ENCODE measurements at regions not wholly inside any gene's neighbourhood (a gene's known extent, or its start where the extent isn't known, plus 50 kb on each side); places are given as distances from the start of the nearest gene placed in this dataset.
"Not testable (repeated sequence)": the region's sequence is repeated elsewhere in the genome, so short reads cannot be mapped to it uniquely, and the experiment has no call there.

GRCh38 chr7:32777041-32777666 lies 114.4 kb downstream of the KBTBD2 start:
- not testable (repeated sequence) for H3K36me3 Mint-ChIP-seq; DNase-seq; ATAC-seq; H3K4me1 Mint-ChIP-seq; H3K27ac Mint-ChIP-seq; H3K4me3 Mint-ChIP-seq; H3K9me3 Mint-ChIP-seq (ENCODE audit: low read depth)
- CTCF ChIA-PET: interaction anchor here (0.7 kb wide), 1 partner anchor 647 kb away, joined by 3 read pairs; no protein-coding TSS in a partner anchor
- peaks cover 19% of the 10 kb centered on the region for H3K27me3 Mint-ChIP-seq

- H3K4me1 Mint-ChIP-seq; H3K9me3 Mint-ChIP-seq (ENCODE audit: low read depth); ATAC-seq; H3K4me3 Mint-ChIP-seq; DNase-seq; H3K36me3 Mint-ChIP-seq; CTCF ChIA-PET; H3K27ac Mint-ChIP-seq: not testable (repeated sequence)
- H3K27me3 Mint-ChIP-seq: peaks cover 21% of the 10 kb centered on the region
Measured at GRCh38 chr7:32776318-32776717, 115.2 kb downstream of the KBTBD2 start.

- H3K27ac Mint-ChIP-seq; H3K9me3 Mint-ChIP-seq (ENCODE audit: low read depth); CTCF ChIA-PET; ATAC-seq; DNase-seq; H3K36me3 Mint-ChIP-seq; H3K4me3 Mint-ChIP-seq; H3K4me1 Mint-ChIP-seq: not testable (repeated sequence)
- H3K27me3 Mint-ChIP-seq: peaks cover 21% of the 10 kb centered on the region
Measured at GRCh38 chr7:32775809-32776208, 115.8 kb downstream of the KBTBD2 start.

GRCh38 chr7:32774541-32774951 lies 117.0 kb downstream of the KBTBD2 start:
- H3K9me3 Mint-ChIP-seq (ENCODE audit: low read depth): no peaks in the 10 kb centered on the region
- CTCF ChIA-PET: no interaction called here
- H3K27me3 Mint-ChIP-seq: peaks cover 21% of the 10 kb centered on the region
- no peaks in the 10 kb centered on the region for H3K4me1 Mint-ChIP-seq
- DNase-seq (no peak), ATAC-seq (no peak)
- H3K36me3 Mint-ChIP-seq: no peaks in the 10 kb centered on the region
- H3K4me3 Mint-ChIP-seq: no peak overlapping the region
- no peak overlapping the region for H3K27ac Mint-ChIP-seq

- DNase-seq; CTCF ChIA-PET; H3K36me3 Mint-ChIP-seq; H3K4me3 Mint-ChIP-seq; H3K9me3 Mint-ChIP-seq (ENCODE audit: low read depth); H3K27ac Mint-ChIP-seq; H3K4me1 Mint-ChIP-seq; ATAC-seq: not testable (repeated sequence)
- H3K27me3 Mint-ChIP-seq: peaks cover 43% of the 10 kb centered on the region
Measured at GRCh38 chr7:32768866-32769510, 122.6 kb downstream of the KBTBD2 start.

- ATAC-seq; CTCF ChIA-PET; H3K36me3 Mint-ChIP-seq; DNase-seq; H3K4me1 Mint-ChIP-seq; H3K9me3 Mint-ChIP-seq (ENCODE audit: low read depth); H3K27ac Mint-ChIP-seq; H3K4me3 Mint-ChIP-seq: not testable (repeated sequence)
- H3K27me3 Mint-ChIP-seq: peaks cover 45% of the 10 kb centered on the region
Measured at GRCh38 chr7:32768338-32768737, 123.2 kb downstream of the KBTBD2 start.

GRCh38 chr7:32765649-32766251 lies 125.8 kb downstream of the KBTBD2 start:
- not testable (repeated sequence) for H3K4me3 Mint-ChIP-seq; DNase-seq; ATAC-seq; H3K9me3 Mint-ChIP-seq (ENCODE audit: low read depth); H3K36me3 Mint-ChIP-seq; H3K27ac Mint-ChIP-seq
- Mint-ChIP-seq H3K4me1 (peaks cover 11% of the 10 kb centered on the region), H3K27me3 (peaks cover 58% of the 10 kb centered on the region)
- CTCF ChIA-PET: interaction anchor here (0.9 kb wide), 1 partner anchor 342 kb away, joined by 3 read pairs; no protein-coding TSS in a partner anchor

GRCh38 chr7:32765185-32765584 lies 126.4 kb downstream of the KBTBD2 start:
- Mint-ChIP-seq H3K4me3 (no peak overlapping the region), H3K27ac (no peak overlapping the region), H3K27me3 (peaks cover 59% of the 10 kb centered on the region), H3K4me1 (peaks cover 11% of the 10 kb centered on the region), H3K36me3 (peaks cover 2% of the 10 kb centered on the region), H3K9me3 (ENCODE audit: low read depth) (peaks cover 5% of the 10 kb centered on the region)
- ATAC-seq (no peak), DNase-seq (no peak)
- CTCF ChIA-PET: interaction anchor here (0.6 to 0.9 kb wide), 2 partner anchors 181 to 343 kb away, joined by 3 read pairs; no protein-coding TSS in a partner anchor

- no peaks in the 10 kb centered on the region for H3K36me3 Mint-ChIP-seq
- H3K4me3 Mint-ChIP-seq: no peak overlapping the region
- H3K27ac Mint-ChIP-seq: no peak overlapping the region
- ATAC-seq: no peak
- peaks cover 3% of the 10 kb centered on the region for H3K9me3 Mint-ChIP-seq (ENCODE audit: low read depth)
- no peak for DNase-seq
- peaks cover 11% of the 10 kb centered on the region for H3K4me1 Mint-ChIP-seq
- CTCF ChIA-PET: no interaction called here
- peaks cover 61% of the 10 kb centered on the region for H3K27me3 Mint-ChIP-seq
Measured at GRCh38 chr7:32762925-32763293, 128.7 kb downstream of the KBTBD2 start.

GRCh38 chr7:32762206-32762924 lies 129.2 kb downstream of the KBTBD2 start:
- peaks cover 58% of the 10 kb centered on the region for H3K27me3 Mint-ChIP-seq
- H3K4me3 Mint-ChIP-seq; H3K9me3 Mint-ChIP-seq (ENCODE audit: low read depth); H3K36me3 Mint-ChIP-seq; CTCF ChIA-PET; ATAC-seq; H3K27ac Mint-ChIP-seq; DNase-seq: not testable (repeated sequence)
- H3K4me1 Mint-ChIP-seq: peaks cover 11% of the 10 kb centered on the region

- Mint-ChIP-seq H3K9me3 (ENCODE audit: low read depth) (no peaks in the 10 kb centered on the region), H3K36me3 (no peaks in the 10 kb centered on the region), H3K4me1 (peaks cover 11% of the 10 kb centered on the region), H3K4me3 (no peak overlapping the region), H3K27me3 (peaks cover 56% of the 10 kb centered on the region), H3K27ac (no peak overlapping the region)
- ATAC-seq (no peak), DNase-seq (no peak)
- CTCF ChIA-PET: no interaction called here
Measured at GRCh38 chr7:32761451-32762205, 129.9 kb downstream of the KBTBD2 start.

GRCh38 chr7:32760755-32761154 lies 130.8 kb downstream of the KBTBD2 start:
- H3K27ac Mint-ChIP-seq; H3K4me3 Mint-ChIP-seq; CTCF ChIA-PET; H3K36me3 Mint-ChIP-seq; H3K9me3 Mint-ChIP-seq (ENCODE audit: low read depth); DNase-seq; ATAC-seq: not testable (repeated sequence)
- Mint-ChIP-seq H3K27me3 (peaks cover 56% of the 10 kb centered on the region), H3K4me1 (peaks cover 11% of the 10 kb centered on the region)

- DNase-seq; ATAC-seq; H3K27ac Mint-ChIP-seq; H3K4me3 Mint-ChIP-seq; CTCF ChIA-PET; H3K36me3 Mint-ChIP-seq; H3K9me3 Mint-ChIP-seq (ENCODE audit: low read depth): not testable (repeated sequence)
- Mint-ChIP-seq H3K4me1 (peaks cover 11% of the 10 kb centered on the region), H3K27me3 (peaks cover 54% of the 10 kb centered on the region)
Measured at GRCh38 chr7:32759859-32760258, 131.7 kb downstream of the KBTBD2 start.

Measured in activated CD8-positive, alpha-beta memory T cell treated with anti-CD3 and anti-CD28 coated beads, Interleukin-2, amount 10 ng/mL, durations not matched to agents 7 days and 5 days (primary cell).